AG04449 (cell line): ENCODE measurements at regions not wholly inside any gene's neighbourhood (a gene's known extent, or its start where the extent isn't known, plus 50 kb on each side); places are given as distances from the start of the nearest gene placed in this dataset.

Source experiments
- CTCF ChIA-PET: fragments of 350-600 bp; formaldehyde crosslinking; extraction: SDS; loops from one replicate; lab custom pipeline; 2021; ENCODE audit warnings: antibody characterized with exemption; lab: Yijun Ruan, JAX
- POLR2A ChIA-PET: fragments of 400-600, 350-600 bp; formaldehyde crosslinking; extraction: SDS; loops from one replicate; lab custom pipeline; 2020; ENCODE audit warnings: antibody characterized with exemption, inconsistent platforms; lab: Yijun Ruan, JAX
- DNase-seq: peaks from one replicate; pipeline ENCODE4 v3.0.0-alpha.2; 2010; ENCODE audit warnings: low read depth, low spot score
- H3K4me3 ChIP-seq: 2 replicates; pipeline ENCODE4 v1.5.1; 2011; ENCODE audit warnings: low read depth, mild to moderate bottlenecking, control low read depth, low read length
- CTCF ChIP-seq: IDR thresholded peaks from one replicate; pipeline ENCODE4 v1.5.1; 2011; ENCODE audit warnings: mild to moderate bottlenecking, moderate library complexity, low read length, control low read depth, inconsistent platforms; ENCODE audit not compliant: insufficient read depth; ENCODE audit errors: missing control alignments

GRCh38 chr7:94061326-94061725, 57.2 kb upstream of the BET1 start:
- no peak for TF ChIP-seq CTCF
- ChIA-PET POLR2A (interaction anchor here (1.0 kb wide), 1 partner anchor 171 kb away, joined by 3 read pairs; no protein-coding TSS in a partner anchor), CTCF (interaction anchor here (0.9 kb wide), 1 partner anchor 21 kb away, joined by 3 read pairs; no protein-coding TSS in a partner anchor)
- no peak for DNase-seq
- no peak overlapping the region for H3K4me3 ChIP-seq

GRCh38 chr7:94062372-94062771, 58.2 kb upstream of the BET1 start:
- no peak for TF ChIP-seq CTCF
- ChIA-PET CTCF (no interaction called here), POLR2A (no interaction called here)
- no peak for DNase-seq
- H3K4me3 ChIP-seq, result no peak overlapping the region

DNA sequence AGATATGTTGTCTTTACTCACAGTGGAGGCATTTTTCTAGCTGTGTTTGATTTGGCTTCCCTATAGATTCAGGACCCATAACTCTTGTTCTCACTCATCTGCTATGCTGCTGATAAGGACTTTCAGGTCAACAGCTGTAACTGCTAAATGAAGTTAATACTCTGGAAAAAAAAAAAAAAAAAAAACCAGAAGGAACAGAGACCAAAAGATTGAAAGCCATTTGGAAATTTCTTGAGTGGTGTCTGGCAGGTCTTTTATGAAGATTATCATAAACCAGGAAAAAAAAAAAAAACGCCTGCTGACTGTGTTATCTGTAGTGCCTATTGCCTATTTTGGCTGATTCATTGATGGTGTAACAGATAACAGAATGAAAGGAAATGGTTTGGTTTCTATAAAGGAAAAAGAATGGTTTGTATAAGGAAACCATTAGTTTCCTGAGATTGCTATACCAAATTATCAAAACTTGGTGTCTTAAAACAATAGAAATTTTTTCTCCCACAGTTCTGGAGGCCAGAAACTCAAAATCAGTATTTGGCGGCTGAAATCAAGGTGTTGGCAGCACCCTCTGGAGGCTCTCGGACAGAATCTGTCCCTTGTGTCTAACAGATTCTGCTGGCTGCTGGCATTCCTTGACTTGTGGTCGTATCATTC, 60.5 kb upstream of the BET1 start:
- ChIA-PET CTCF (interaction anchor here (1.7 kb wide), 1 partner anchor 23 kb away, joined by 8 read pairs; no protein-coding TSS in a partner anchor), POLR2A (no interaction called here)
- H3K4me3 ChIP-seq, result no peak overlapping the region
- no peak for TF ChIP-seq CTCF
- no peak for DNase-seq

- H3K4me3 ChIP-seq, result no peak overlapping the region
- no peak for TF ChIP-seq CTCF
- ChIA-PET POLR2A (no interaction called here), CTCF (interaction anchor here (1.9 kb wide), 2 partner anchors 20 to 164 kb away, joined by 5 to 9 read pairs; no protein-coding TSS in a partner anchor)
- no peak for DNase-seq
These were observed 62.9 kb upstream of the BET1 start for GRCh38 chr7:94067047-94067446.

GRCh38 chr7:94067506-94067905, 63.4 kb upstream of the BET1 start:
- DNase-seq, result no peak

More at GRCh38 chr7:94067506-94067905, 63.4 kb upstream of the BET1 start:
- CTCF ChIA-PET, result interaction anchor here (0.6 to 1.9 kb wide), 4 partner anchors 10 to 165 kb away, joined by 3 to 9 read pairs (median 4); no protein-coding TSS in a partner anchor
- no peak overlapping the region for H3K4me3 ChIP-seq
- no peak for TF ChIP-seq CTCF
- POLR2A ChIA-PET, result no interaction called here
